Loucy (cell line): ENCODE measurements at regions not wholly inside any gene's neighbourhood (a gene's known extent, or its start where the extent isn't known, plus 50 kb on each side); places are given as distances from the start of the nearest gene placed in this dataset.

ENCODE experiments used
- H2AFZ ChIP-seq: fragments of 200-600 bp; sonication (generic); 2 replicates; pipeline ENCODE4 v1.6.0; 2016; ENCODE audit warnings: antibody characterized with exemption, mild to moderate bottlenecking, low read length, moderate library complexity
- H3F3A ChIP-seq: fragments of 200-600 bp; 2 replicates; pipeline ENCODE4 v1.6.0; 2016; ENCODE audit warnings: antibody characterized with exemption, low read depth, mild to moderate bottlenecking
- H3K27me3 ChIP-seq: fragments of 200-600 bp; sonication (generic); 2 replicates; pipeline ENCODE4 v1.6.1; 2014; ENCODE audit warnings: low read length, mild to moderate bottlenecking; ENCODE audit not compliant: insufficient read depth, poor library complexity, severe bottlenecking
- H3K36me3 ChIP-seq: fragments of 200-600 bp; sonication (generic); 2 replicates; pipeline ENCODE4 v1.6.1; 2016; ENCODE audit warnings: low read length; ENCODE audit not compliant: insufficient read depth
- H3K4me1 ChIP-seq: fragments of 200-600 bp; sonication (generic); 2 replicates; pipeline ENCODE4 v1.5.1; 2014; ENCODE audit warnings: low read length, mild to moderate bottlenecking; ENCODE audit not compliant: insufficient read depth, poor library complexity, severe bottlenecking
- H3K4me2 ChIP-seq: fragments of 200-600 bp; sonication (generic); 2 replicates; pipeline ENCODE4 v1.6.0; 2014; ENCODE audit warnings: antibody characterized with exemption, low read length, low read depth, mild to moderate bottlenecking; ENCODE audit not compliant: poor library complexity, severe bottlenecking
- H3K4me3 ChIP-seq: fragments of 200-600 bp; sonication (generic); 2 replicates; pipeline ENCODE4 v1.5.1; 2014; ENCODE audit warnings: low read length, mild to moderate bottlenecking, mixed read lengths; ENCODE audit not compliant: poor library complexity, severe bottlenecking
- H3K79me2 ChIP-seq: fragments of 200-600 bp; sonication (generic); 2 replicates; pipeline ENCODE4 v1.6.1; 2014; ENCODE audit warnings: low read length; ENCODE audit not compliant: insufficient read depth
- H3K9ac ChIP-seq: fragments of 200-600 bp; sonication (generic); 2 replicates; pipeline ENCODE4 v1.6.0; 2014; ENCODE audit warnings: mild to moderate bottlenecking, low read depth, low read length, moderate library complexity; ENCODE audit not compliant: poor library complexity, severe bottlenecking
- H3K9me2 ChIP-seq: fragments of 200-600 bp; sonication (generic); replicated peaks from 2 replicates; pipeline ENCODE4 v1.6.1; 2016; ENCODE audit warnings: low read depth, low read length, mixed read lengths
- H3K9me3 ChIP-seq: fragments of 200-600 bp; sonication (generic); 2 replicates; pipeline ENCODE4 v1.6.1; 2014; ENCODE audit warnings: mild to moderate bottlenecking, antibody characterized with exemption, low read length, low read depth; ENCODE audit not compliant: insufficient read depth
- H4K20me1 ChIP-seq: fragments of 200-600 bp; sonication (generic); 2 replicates; pipeline ENCODE4 v1.6.0; 2014; ENCODE audit warnings: antibody characterized with exemption, low read length, mild to moderate bottlenecking; ENCODE audit not compliant: insufficient read depth, poor library complexity, severe bottlenecking
- CTCF ChIP-seq: fragments of 200-600 bp; sonication (generic); conservative IDR thresholded peaks from 2 replicates; pipeline ENCODE4 v1.5.1; 2014; ENCODE audit warnings: mild to moderate bottlenecking, antibody characterized with exemption, low read length
- EZH2phosphoT487 ChIP-seq: fragments of 200-600 bp; IDR thresholded peaks from 2 replicates; pipeline ENCODE4 v1.6.1; 2018; ENCODE audit warnings: antibody characterized with exemption, mild to moderate bottlenecking, moderate library complexity, borderline replicate concordance

DNA sequence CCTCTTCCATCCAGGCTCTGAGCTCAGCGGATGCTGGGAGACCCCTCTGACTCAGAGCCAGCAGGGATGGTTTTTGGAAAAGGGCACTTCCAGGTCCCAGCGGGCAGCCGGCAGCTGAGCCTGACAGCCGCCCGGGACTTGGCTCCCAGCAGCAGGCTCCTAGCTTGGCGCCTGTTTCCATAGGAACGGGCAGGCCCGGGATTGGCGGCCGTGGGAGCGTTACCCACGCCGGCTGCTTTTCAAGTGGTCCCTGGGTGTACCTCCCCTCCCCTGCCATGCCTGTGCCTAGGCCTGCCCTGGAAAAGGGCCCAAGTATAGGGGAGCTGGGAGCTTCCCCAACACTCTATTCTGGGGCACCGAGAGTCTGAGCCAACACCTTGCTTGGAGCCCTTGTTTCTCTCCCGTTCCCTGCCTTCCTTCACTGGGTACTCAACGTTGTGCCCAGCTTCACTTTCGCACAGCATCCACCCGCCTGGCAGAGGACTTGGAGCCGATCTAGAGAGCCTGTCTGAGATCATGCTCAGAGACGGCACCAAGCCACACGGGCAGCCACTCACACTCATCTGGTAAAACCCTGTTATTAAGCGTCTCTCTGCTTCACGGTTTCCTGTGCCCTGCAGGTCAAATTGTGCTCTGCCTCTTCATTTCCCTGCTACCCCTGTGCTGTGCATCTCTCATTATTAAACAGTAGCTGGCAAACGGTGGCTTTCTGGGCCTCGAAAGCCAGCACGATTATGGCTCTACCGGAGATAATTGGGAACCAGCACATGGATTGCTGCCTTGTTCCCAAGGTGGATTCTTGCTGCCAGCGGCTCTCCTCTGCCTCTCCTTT is 521.5 kb downstream of the BCOR start:
- Histone ChIP-seq H3K4me1 (peaks cover 28% of the 10 kb centered on the region), H4K20me1 (no peaks in the 10 kb centered on the region), H3K79me2 (no peaks in the 10 kb centered on the region), H3K9me2 (no peaks in the 10 kb centered on the region), H3F3A (no peaks in the 10 kb centered on the region), H3K4me3 (no peak overlapping the region), H2AFZ (no peak overlapping the region), H3K36me3 (no peaks in the 10 kb centered on the region), H3K27me3 (no peaks in the 10 kb centered on the region), H3K9me3 (no peaks in the 10 kb centered on the region), H3K9ac (no peak overlapping the region), H3K4me2 (no peak overlapping the region)
- no peak for TF ChIP-seq CTCF
- TF ChIP-seq EZH2phosphoT487: no peak

DNA sequence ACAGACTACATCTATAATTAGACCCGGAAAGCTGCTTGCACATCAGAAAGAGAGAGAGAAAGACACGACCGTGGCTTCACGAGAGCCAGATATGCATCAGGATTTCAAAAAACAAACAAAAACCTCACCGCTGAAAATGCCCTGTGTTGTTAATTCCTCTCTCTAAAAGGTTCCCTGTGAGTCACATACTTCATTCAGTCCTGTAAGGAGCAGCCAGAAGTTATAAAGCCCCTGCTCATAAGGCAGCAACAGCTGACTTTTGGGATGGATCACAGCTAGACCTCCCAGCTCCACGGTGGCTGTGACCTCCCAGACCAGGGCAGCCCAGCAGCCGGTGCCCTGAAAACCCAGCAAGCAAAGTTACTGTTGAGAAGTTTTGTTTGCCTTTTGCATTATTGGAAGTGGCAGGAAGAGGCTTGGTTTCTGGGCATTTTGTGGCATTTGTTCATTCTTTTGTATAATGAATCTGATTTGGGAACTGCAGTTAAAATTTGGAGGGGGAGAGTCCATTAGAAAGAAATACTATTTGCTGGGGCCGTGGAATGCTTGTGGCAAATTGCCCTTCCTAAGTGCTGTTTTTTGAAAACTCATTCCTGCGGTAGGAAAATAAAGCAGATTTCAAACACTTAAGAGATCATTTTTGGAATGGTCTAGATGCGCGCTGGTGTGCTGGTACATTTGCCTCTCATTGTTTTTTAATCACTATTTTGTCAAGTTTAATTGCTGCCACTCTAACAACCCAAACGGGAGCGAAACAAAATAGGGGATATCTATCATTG is 520.4 kb downstream of the BCOR start:
- no peaks in the 10 kb centered on the region for H3K36me3 ChIP-seq
- no peak overlapping the region for H2AFZ ChIP-seq
- H3K27me3 ChIP-seq: no peaks in the 10 kb centered on the region
- peak overlapping the region; percentile 60 for H3K4me3 ChIP-seq
- no peaks in the 10 kb centered on the region for H4K20me1 ChIP-seq
- H3K4me2 ChIP-seq: peak overlapping the region; percentile 74
- no peaks in the 10 kb centered on the region for H3K9me2 ChIP-seq
- H3K4me1 ChIP-seq: peaks cover 28% of the 10 kb centered on the region
- H3K9ac ChIP-seq: peak overlapping the region; percentile 48
- TF ChIP-seq EZH2phosphoT487 (no peak), CTCF (no peak)
- H3F3A ChIP-seq: no peaks in the 10 kb centered on the region
- no peaks in the 10 kb centered on the region for H3K79me2 ChIP-seq
- H3K9me3 ChIP-seq: no peaks in the 10 kb centered on the region

GRCh38 chrX:39577985-39578869 is 519.5 kb downstream of the BCOR start:
- H3K27me3 ChIP-seq: no peaks in the 10 kb centered on the region
- TF ChIP-seq EZH2phosphoT487: no peak
- TF ChIP-seq CTCF: no peak
- H3F3A ChIP-seq: no peaks in the 10 kb centered on the region
- H2AFZ ChIP-seq: no peak overlapping the region
- H3K36me3 ChIP-seq: no peaks in the 10 kb centered on the region
- no peaks in the 10 kb centered on the region for H3K79me2 ChIP-seq
- peak overlapping the region; percentile 48 for H3K9ac ChIP-seq
- peak overlapping the region; percentile 74 for H3K4me2 ChIP-seq
- no peaks in the 10 kb centered on the region for H4K20me1 ChIP-seq
- H3K4me1 ChIP-seq: peaks cover 28% of the 10 kb centered on the region
- H3K9me3 ChIP-seq: no peaks in the 10 kb centered on the region
- H3K9me2 ChIP-seq: no peaks in the 10 kb centered on the region
- peak overlapping the region; percentile 60 for H3K4me3 ChIP-seq
